K562 (cell line): ENCODE measurements at regions not wholly inside any gene's neighbourhood (a gene's known extent, or its start where the extent isn't known, plus 50 kb on each side); places are given as distances from the start of the nearest gene placed in this dataset.
"Not testable (repeated sequence)": the region's sequence is repeated elsewhere in the genome, so short reads cannot be mapped to it uniquely, and the experiment has no call there.

Source experiments
- ATAC-seq: fragments of 200-7000 bp; cut with Tn5 transposase; 3 replicates; pipeline ENCODE4 v1.9.1; 2020; ENCODE audit warnings: moderate library complexity
- BruUV-seq: library from RNA; stranded (reverse); fragments of 400-500 nt; replicated peaks from 2 replicates; lab custom pipeline; 2021; lab: Mats Ljungman, UMichigan
- CTCF ChIA-PET: fragments of 300-600 bp; formaldehyde crosslinking; extraction: SDS; loops from one replicate; lab custom pipeline; 2021; ENCODE audit warnings: low intra/inter-chr PET ratio; lab: Yijun Ruan, JAX
- POLR2A ChIA-PET: fragments of 300-600, 350-650 bp; sonication (Branson Sonifier 250); formaldehyde crosslinking; extraction: SDS; loops from one replicate; lab custom pipeline; 2021; ENCODE audit warnings: antibody characterized with exemption, inconsistent platforms; lab: Yijun Ruan, JAX
- DNase-seq, 4 experiments: peaks; one replicate each; pipeline versions ENCODE4 v3.0.0 to v3.0.0-alpha.2; 2011 to 2018; ENCODE audit warnings: low spot score in 3 of 4, mixed read lengths in 3 of 4; ENCODE audit errors: extremely low read depth in 1 of 4
- FAIRE-seq: peaks from 2 replicates; lab custom pipeline; 2011; peaks lifted over from hg19 to GRCh38; lab: Jason Lieb, UNC
- H2AFZ ChIP-seq: 2 replicates; pipeline ENCODE4 v1.6.0; 2011; ENCODE audit warnings: low read depth, low read length, control low read depth, inconsistent platforms
- H3K27ac ChIP-seq: fragments of 200-600 bp; 3 replicates; pipeline ENCODE4 v1.8.0; 2011; ENCODE audit warnings: low read depth, mild to moderate bottlenecking, control low read depth, inconsistent platforms, low read length, moderate library complexity, mixed read lengths; ENCODE audit errors: extremely low read depth
- H3K27me3 ChIP-seq, 2 experiments: fragments of 300-600 bp in 1 of 2; 2 replicates in 1 of 2; 3 replicates in 1 of 2; pipeline versions ENCODE4 v1.6.0 to v1.8.0; 2011; ENCODE audit warnings: inconsistent platforms in 2 of 2, low read length in 2 of 2, mild to moderate bottlenecking in 1 of 2, mixed read lengths in 1 of 2, moderate library complexity in 1 of 2; ENCODE audit not compliant: control insufficient read depth in 2 of 2, insufficient read depth in 2 of 2
- H3K36me3 ChIP-seq: fragments of 300-600 bp; 3 replicates; pipeline ENCODE4 v1.8.0; 2011; ENCODE audit warnings: mild to moderate bottlenecking, low read length, inconsistent platforms; ENCODE audit not compliant: control insufficient read depth, insufficient read depth
- H3K4me1 ChIP-seq, 2 experiments: fragments of 200-600 bp in 1 of 2; replicated peaks in 1 of 2; 2 replicates in 1 of 2; 3 replicates in 1 of 2; pipeline versions ENCODE4 v1.5.1 to v1.8.0; 2011; ENCODE audit warnings: inconsistent platforms in 2 of 2, low read length in 2 of 2, mild to moderate bottlenecking in 1 of 2, mixed read lengths in 1 of 2, moderate library complexity in 1 of 2; ENCODE audit not compliant: control insufficient read depth in 2 of 2, insufficient read depth in 2 of 2
- H3K4me2 ChIP-seq: 2 replicates; pipeline ENCODE4 v1.6.1; 2011; ENCODE audit warnings: low read length, control low read depth, inconsistent platforms, mixed read lengths; ENCODE audit not compliant: insufficient read depth
- H3K4me3 ChIP-seq: fragments of 200-600 bp; sonication (generic), shearing (Covaris generic); 2 replicates; pipeline ENCODE4 v1.5.1; 2016; ENCODE audit warnings: control low read depth, inconsistent platforms
- H3K79me2 ChIP-seq: fragments of 200-600 bp; 3 replicates; pipeline ENCODE4 v1.8.0; 2011; ENCODE audit warnings: low read length, inconsistent platforms; ENCODE audit not compliant: control insufficient read depth, insufficient read depth
- H3K9ac ChIP-seq, 2 experiments: 2 replicates each; pipeline versions ENCODE4 v1.6.0 to v1.6.1; 2011; ENCODE audit warnings: low read depth in 2 of 2, low read length in 2 of 2, control low read depth in 1 of 2, inconsistent platforms in 1 of 2, mild to moderate bottlenecking in 1 of 2, mixed read lengths in 1 of 2; ENCODE audit not compliant: insufficient read depth in 1 of 2
- H3K9me1 ChIP-seq: one replicate; pipeline ENCODE4 v1.6.0; 2011; ENCODE audit warnings: inconsistent platforms, mild to moderate bottlenecking, low read length, moderate library complexity; ENCODE audit not compliant: control insufficient read depth, insufficient read depth
- H3K9me3 ChIP-seq: replicated peaks from 2 replicates; pipeline ENCODE4 v1.5.1; 2011; ENCODE audit warnings: low read depth, low read length, inconsistent platforms; ENCODE audit not compliant: control insufficient read depth, insufficient read depth
- H4K20me1 ChIP-seq: replicated peaks from 2 replicates; pipeline ENCODE4 v1.6.1; 2011; ENCODE audit warnings: low read length, inconsistent platforms, mixed read lengths; ENCODE audit not compliant: control insufficient read depth, insufficient read depth
- ARID1B ChIP-seq: fragments of 450-650 bp; IDR thresholded peaks from 2 replicates; pipeline ENCODE4 v1.6.1; 2016; ENCODE audit warnings: antibody characterized with exemption, mild to moderate bottlenecking, inconsistent platforms
- CBFA2T2 ChIP-seq: fragments of 450-650 bp; conservative IDR thresholded peaks from 2 replicates; pipeline ENCODE4 v1.6.1; 2017; ENCODE audit warnings: mild to moderate bottlenecking
- CBFA2T3 ChIP-seq: fragments of 450-650 bp; IDR thresholded peaks from 2 replicates; pipeline ENCODE4 v1.6.1; 2017
- NCOR1 ChIP-seq: fragments of 450-650 bp; IDR thresholded peaks from 2 replicates; pipeline ENCODE4 v1.6.1; 2016; ENCODE audit warnings: mild to moderate bottlenecking, moderate library complexity
- NFE2 ChIP-seq: IDR thresholded peaks from 2 replicates; pipeline ENCODE4 v1.6.1; 2014; ENCODE audit warnings: antibody characterized with exemption, low read depth
- PML ChIP-seq: IDR thresholded peaks from 2 replicates; pipeline ENCODE4 v1.6.1; 2012; ENCODE audit warnings: low read length, inconsistent platforms
- TAL1 ChIP-seq: fragments of 450-650 bp; IDR thresholded peaks from 2 replicates; pipeline ENCODE4 v1.6.1; 2016; ENCODE audit warnings: mild to moderate bottlenecking
- TEAD4 ChIP-seq, 2 experiments: sonication (generic) in 1 of 2; formaldehyde crosslinking in 1 of 2; IDR thresholded peaks; 2 replicates each; pipeline versions ENCODE4 v1.6.1 to v1.8.0; 2012 to 2022; ENCODE audit warnings: borderline replicate concordance in 1 of 2, inconsistent platforms in 1 of 2, low read length in 1 of 2, mild to moderate bottlenecking in 1 of 2, missing genetic modification reagents in 1 of 2
- WGBS: fragments of 100-300 bp; shearing (Covaris generic); methylation state at CpG from one replicate; pipeline ENCODE4 v1.1.6; 2016; ENCODE audit warnings: low coverage, mixed read lengths; ENCODE audit not compliant: insufficient coverage; ENCODE audit errors: missing lambda C conversion rate; 5-methylcytosine and 5-hydroxymethylcytosine counted together
- in situ Hi-C: fragments of 300-500 bp; cut with MboI; formaldehyde crosslinking; loops from 4 replicates; pipeline ENCODE4 v1.15.0; 2018; ENCODE audit warnings: inconsistent platforms, mixed read lengths
- intact Hi-C: fragments of 100-400 bp; cut with micrococcal nuclease; formaldehyde crosslinking; loops from 2 replicates; pipeline ENCODE4 v1.14.2; 2022

GRCh38 chr1:223936592-223936991, 90.8 kb upstream of the TP53BP2 start:
- FAIRE-seq; H3K27me3 ChIP-seq; H3K9me3 ChIP-seq; H3K79me2 ChIP-seq; BruUV-seq; POLR2A ChIA-PET; H3K4me3 ChIP-seq; CTCF ChIA-PET; H3K9me1 ChIP-seq; H3K9ac ChIP-seq; in situ Hi-C loops; ATAC-seq; H2AFZ ChIP-seq; H4K20me1 ChIP-seq; H3K36me3 ChIP-seq; TF ChIP-seq TEAD4 (CRISPR knock-in tag; IDR thresholded peaks at IDR 0.05; ENCODE audit: borderline replicate concordance): not testable (repeated sequence)
- Histone ChIP-seq H3K27ac (peak overlapping the region; percentile 48; the same call in 1 of the 3 replicates), H3K4me2 (0 out of 2 replicates have a peak overlapping the region, but pooled peaks have one; percentile 32)
- peak in 1 of 4 experiments; percentile 50 for DNase-seq
- 0% methylated on average over 2 of the region's 2 CpGs for WGBS
- peak; percentile 36; the same call in 1 of the 2 replicates for TF ChIP-seq TAL1
- peak; percentile 66 for TF ChIP-seq TEAD4 (IDR thresholded peaks at IDR 0.05; ENCODE audit: low read length)
- TF ChIP-seq NCOR1 = peak; percentile 51; the same call in 1 of the 2 replicates
- peak; percentile 64 for TF ChIP-seq CBFA2T2
- peak; percentile 28; the same call in 1 of the 2 replicates for TF ChIP-seq PML
- TF ChIP-seq ARID1B = peak; percentile 53
- peak; percentile 72 for TF ChIP-seq CBFA2T3
- TF ChIP-seq NFE2 = peak; percentile 58; the same call in 1 of the 2 replicates
- TF ChIP-seq, all 486 proteins: peak for 8; not testable (repeated sequence) for 478
- intact Hi-C loops, H3K4me1 ChIP-seq: not testable (repeated sequence)
